Choroid plexus epithelial cell (primary cell): ENCODE measurements at regions not wholly inside any gene's neighbourhood (a gene's known extent, or its start where the extent isn't known, plus 50 kb on each side); places are given as distances from the start of the nearest gene placed in this dataset.
A peak's percentile ranks its signal among the peaks of the same experiment; 100 is the strongest.

Experiments used
- DNase-seq: peaks from one replicate; pipeline ENCODE4 v3.0.0-alpha.2; 2010; ENCODE audit warnings: low read depth
- H3K4me3 ChIP-seq: 2 replicates; pipeline ENCODE4 v1.5.1; 2011; ENCODE audit warnings: low read depth, mild to moderate bottlenecking, control low read depth, low read length, moderate library complexity
- TF ChIP-seq, protein P1 (sequence below): conservative IDR thresholded peaks from 2 replicates; pipeline ENCODE4 v1.5.1; 2011; ENCODE audit warnings: low read depth, mild to moderate bottlenecking, control low read depth, inconsistent platforms, low read length, moderate library complexity

DNA sequence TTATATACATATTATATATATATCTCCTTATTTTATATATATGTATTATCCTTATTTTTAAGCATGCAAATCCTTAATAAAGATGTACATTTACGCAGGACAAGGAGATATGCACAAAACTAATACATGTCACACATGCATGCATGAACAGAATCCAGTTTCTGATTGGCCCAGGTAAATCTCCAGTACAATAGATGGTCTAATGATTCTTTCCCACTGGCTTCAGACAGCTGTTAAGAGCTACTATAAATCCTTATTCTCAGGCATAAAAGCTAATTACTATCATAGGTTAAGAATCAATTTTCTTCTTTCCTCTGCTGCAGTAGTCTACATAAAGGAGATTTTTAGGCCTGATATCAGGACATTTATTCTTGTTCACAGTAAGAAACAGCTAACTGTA is 689.8 kb downstream of the KCTD8 start:
- H3K4me3 ChIP-seq, result no peak overlapping the region
- TF ChIP-seq, protein P1, sequence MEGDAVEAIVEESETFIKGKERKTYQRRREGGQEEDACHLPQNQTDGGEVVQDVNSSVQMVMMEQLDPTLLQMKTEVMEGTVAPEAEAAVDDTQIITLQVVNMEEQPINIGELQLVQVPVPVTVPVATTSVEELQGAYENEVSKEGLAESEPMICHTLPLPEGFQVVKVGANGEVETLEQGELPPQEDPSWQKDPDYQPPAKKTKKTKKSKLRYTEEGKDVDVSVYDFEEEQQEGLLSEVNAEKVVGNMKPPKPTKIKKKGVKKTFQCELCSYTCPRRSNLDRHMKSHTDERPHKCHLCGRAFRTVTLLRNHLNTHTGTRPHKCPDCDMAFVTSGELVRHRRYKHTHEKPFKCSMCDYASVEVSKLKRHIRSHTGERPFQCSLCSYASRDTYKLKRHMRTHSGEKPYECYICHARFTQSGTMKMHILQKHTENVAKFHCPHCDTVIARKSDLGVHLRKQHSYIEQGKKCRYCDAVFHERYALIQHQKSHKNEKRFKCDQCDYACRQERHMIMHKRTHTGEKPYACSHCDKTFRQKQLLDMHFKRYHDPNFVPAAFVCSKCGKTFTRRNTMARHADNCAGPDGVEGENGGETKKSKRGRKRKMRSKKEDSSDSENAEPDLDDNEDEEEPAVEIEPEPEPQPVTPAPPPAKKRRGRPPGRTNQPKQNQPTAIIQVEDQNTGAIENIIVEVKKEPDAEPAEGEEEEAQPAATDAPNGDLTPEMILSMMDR, result no peak
- no peak for DNase-seq

DNA sequence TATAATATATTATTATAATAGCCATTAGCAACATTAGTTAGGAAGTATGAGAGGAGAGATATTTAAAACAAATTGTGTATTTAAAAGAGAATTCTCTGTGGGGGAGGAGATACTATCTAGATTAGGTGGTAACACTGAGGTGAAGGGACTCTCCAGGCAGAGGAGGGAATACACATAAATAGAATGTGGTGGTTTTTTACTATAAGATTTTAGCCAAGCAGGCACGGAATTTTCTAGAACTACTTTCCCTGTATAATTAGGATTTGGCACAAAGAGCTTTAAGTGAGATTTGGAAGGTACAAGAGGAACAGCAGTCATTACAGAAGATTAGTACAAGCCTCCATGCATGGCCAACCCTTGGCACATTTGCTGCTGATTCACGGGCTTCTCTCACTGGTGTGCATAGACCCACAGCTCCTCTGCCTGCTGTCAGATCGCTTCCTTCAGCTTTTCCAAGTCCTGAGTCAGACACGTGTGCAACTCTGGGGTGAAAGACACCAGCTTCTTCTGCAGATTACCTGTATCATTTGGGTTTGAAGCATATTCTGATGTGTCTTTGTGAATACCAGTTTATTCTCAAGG is 685.5 kb downstream of the KCTD8 start:
- no peak overlapping the region for H3K4me3 ChIP-seq
- TF ChIP-seq, protein P1, result no peak
- DNase-seq, result no peak

DNA sequence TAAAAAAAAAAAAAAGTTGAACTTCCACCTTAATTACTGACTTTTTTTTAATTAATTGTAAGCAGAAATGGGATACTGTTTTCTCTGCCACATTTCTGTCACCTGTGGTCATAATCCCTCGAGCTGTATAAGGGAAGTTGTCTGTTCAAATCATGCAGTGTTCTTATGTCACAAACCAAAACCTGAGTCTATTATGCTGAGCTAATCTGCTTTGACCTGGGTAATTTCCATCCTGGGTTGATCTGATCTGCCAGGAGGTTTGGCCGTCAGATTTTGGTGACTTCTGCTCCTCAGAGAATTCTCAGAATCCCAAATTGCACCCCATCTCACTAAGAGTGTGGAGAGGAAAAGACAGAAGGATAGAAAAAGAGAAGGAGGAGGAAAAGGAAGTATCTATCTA is 683.1 kb downstream of the KCTD8 start:
- no peak overlapping the region for H3K4me3 ChIP-seq
- TF ChIP-seq, protein P1, result no peak
- no peak for DNase-seq

DNA sequence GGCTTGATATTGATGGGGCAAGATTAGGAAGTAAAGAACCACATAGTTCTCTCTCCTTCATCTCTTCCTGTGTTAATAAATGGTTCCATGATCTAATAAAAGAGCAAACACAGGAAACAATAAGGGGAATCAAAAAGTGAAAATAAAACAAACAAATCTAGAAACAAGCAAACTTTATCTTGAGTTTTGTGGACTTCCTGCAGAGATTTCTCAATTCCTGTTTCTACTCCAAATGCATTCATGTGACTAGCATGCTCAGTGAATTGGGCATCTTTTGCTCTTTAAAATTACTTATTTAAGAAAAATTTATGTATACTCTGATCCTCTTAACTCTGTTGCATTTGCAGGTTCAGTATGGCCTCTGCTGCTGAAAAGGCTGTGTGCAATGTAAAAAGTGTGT is 682.0 kb downstream of the KCTD8 start:
- TF ChIP-seq, protein P1, result no peak
- no peak overlapping the region for H3K4me3 ChIP-seq
- DNase-seq, result no peak

DNA sequence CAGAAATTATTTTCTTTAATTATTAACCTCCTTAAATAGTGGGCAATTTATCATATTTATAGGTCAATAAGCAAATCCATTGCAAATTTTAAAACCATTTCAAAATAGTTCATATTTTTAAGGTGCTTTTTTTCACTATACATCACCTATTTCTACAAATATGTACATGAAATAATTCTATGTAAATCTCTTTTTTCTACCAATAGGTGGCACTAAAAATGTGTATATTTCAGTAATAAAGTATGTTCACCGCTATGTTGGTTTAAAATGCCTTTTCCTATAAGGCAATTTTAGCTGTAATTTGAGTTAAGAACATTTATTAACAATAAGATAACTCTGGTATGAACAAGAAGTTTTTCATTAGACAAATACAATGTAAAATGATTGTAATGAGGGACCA is 672.2 kb downstream of the KCTD8 start:
- no peak overlapping the region for H3K4me3 ChIP-seq
- TF ChIP-seq, protein P1, result peak; percentile 18
- DNase-seq, result peak; percentile 17

DNA sequence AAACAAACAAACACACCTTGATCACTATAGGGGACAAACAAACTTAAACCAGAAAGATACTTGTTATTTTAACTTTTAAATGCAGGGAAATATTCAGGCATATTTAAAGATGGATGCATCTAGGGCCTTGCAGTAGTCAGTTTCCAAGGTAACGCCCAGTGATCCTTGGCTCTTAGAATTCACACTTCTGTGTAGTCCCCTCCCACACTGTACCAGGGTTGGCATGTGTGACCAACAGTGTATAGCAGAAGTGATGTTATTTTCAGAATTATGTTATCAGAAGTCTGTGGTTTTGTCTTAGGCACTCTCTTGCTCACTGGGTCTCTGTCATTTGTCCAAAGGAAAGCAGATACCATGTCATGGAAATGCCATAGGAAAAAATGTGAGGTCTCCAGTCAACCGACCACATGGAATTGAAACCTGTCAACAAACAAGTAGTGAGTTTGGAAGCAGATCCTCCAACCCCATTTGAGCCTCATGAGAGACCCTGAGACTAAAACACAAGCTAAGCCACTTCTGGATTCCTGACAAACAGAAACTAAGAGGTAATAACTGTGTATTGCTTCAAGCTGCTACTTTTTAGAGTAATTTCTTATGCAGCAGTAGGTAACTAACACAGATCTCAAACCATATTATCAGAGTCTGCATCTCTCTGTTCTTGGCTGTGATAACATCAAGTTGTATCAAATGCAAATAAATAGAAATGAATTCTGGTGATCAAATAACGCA is 670.3 kb downstream of the KCTD8 start:
- H3K4me3 ChIP-seq, result no peak overlapping the region
- TF ChIP-seq, protein P1, result no peak
- DNase-seq, result no peak

DNA sequence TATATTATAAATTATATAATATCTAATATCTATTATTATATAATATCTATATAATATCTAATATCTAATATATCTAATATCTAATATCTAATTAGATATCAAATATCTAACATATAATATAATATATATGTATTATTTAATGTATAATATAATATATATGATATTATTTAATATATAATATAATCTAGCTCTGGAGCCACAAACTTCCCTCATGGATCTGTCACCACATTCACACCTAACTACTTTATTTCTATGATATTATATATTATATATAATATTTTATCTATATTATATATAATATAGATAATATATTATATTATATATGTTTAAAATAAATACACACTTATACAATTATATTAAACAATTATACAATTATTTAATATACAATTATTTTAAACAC is 667.5 kb downstream of the KCTD8 start:
- DNase-seq, result no peak
- no peak overlapping the region for H3K4me3 ChIP-seq
- TF ChIP-seq, protein P1, result no peak
